HL-60 (cell line): ENCODE measurements at regions not wholly inside any gene's neighbourhood (a gene's known extent, or its start where the extent isn't known, plus 50 kb on each side); places are given as distances from the start of the nearest gene placed in this dataset.

Experiments
- CTCF ChIP-seq: IDR thresholded peaks from one replicate; pipeline ENCODE4 v1.5.1; 2011; ENCODE audit warnings: low read length, control low read depth, inconsistent platforms; ENCODE audit not compliant: insufficient read depth
- GABPA ChIP-seq: IDR thresholded peaks from 2 replicates; pipeline ENCODE4 v1.6.1; 2012; ENCODE audit warnings: low read depth
- POLR2AphosphoS5 ChIP-seq: IDR thresholded peaks from 2 replicates; pipeline ENCODE4 v1.6.1; 2012; ENCODE audit warnings: low read depth
- REST ChIP-seq: IDR thresholded peaks from 2 replicates; pipeline ENCODE4 v1.6.1; 2012; ENCODE audit warnings: low read depth; ENCODE audit not compliant: insufficient replicate concordance
- SPI1 ChIP-seq: IDR thresholded peaks from 2 replicates; pipeline ENCODE4 v1.6.1; 2012; ENCODE audit warnings: low read depth, mild to moderate bottlenecking, borderline replicate concordance

DNA sequence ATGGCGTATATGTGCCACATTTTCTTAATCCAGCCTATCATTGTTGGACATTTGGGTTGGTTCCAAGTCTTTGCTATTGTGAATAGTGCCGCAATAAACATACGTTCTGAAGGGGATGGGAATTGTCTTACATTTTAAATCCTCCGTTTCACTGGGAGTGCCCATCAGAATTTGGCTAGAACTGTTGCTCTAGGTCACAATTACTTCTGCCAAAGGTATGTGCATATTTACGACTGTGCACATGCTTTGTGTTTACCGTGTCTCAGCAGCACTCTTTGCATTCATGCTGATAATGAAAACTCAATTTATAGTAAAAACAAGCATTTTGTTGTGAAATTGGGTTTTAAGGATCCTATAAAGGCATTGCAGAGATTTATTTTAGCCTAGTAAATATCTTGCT lies 151.9 kb upstream of the ZNF618 start:
- TF ChIP-seq POLR2AphosphoS5 (no peak), GABPA (no peak), CTCF (no peak), REST (no peak), SPI1 (no peak)
